GM18870 (cell line): ENCODE measurements at regions not wholly inside any gene's neighbourhood (a gene's known extent, or its start where the extent isn't known, plus 50 kb on each side); places are given as distances from the start of the nearest gene placed in this dataset.
"Not testable (repeated sequence)": the region's sequence is repeated elsewhere in the genome, so short reads cannot be mapped to it uniquely, and the experiment has no call there.

ENCODE experiments used
- ATAC-seq: cut with Tn5 transposase; IDR thresholded peaks from one replicate; pipeline ENCODE4 v1.9.1; 2021; ENCODE audit warnings: moderate library complexity; ENCODE audit not compliant: unreplicated experiment

GRCh38 chr9:87195306-87195705 is 248.0 kb upstream of the GAS1 start:
- ATAC-seq, result no peak

- no peak for ATAC-seq
Measured at GRCh38 chr9:87197349-87198130, 250.2 kb upstream of the GAS1 start.

- ATAC-seq, result no peak
Measured at GRCh38 chr9:87198716-87199115, 251.4 kb upstream of the GAS1 start.

- ATAC-seq, result no peak
Measured at GRCh38 chr9:87199278-87199677, 252.0 kb upstream of the GAS1 start.

- ATAC-seq, result no peak
Measured at GRCh38 chr9:87199782-87200181, 252.5 kb upstream of the GAS1 start.

GRCh38 chr9:87201351-87201751 is 254.0 kb upstream of the GAS1 start:
- no peak for ATAC-seq

- ATAC-seq, result no peak
Measured at GRCh38 chr9:87206064-87206661, 258.9 kb upstream of the GAS1 start.

GRCh38 chr9:87210658-87211057 is 263.4 kb upstream of the GAS1 start:
- ATAC-seq, result not testable (repeated sequence)

- ATAC-seq, result no peak
Measured at GRCh38 chr9:87211669-87212068, 264.4 kb upstream of the GAS1 start.

- ATAC-seq, result no peak
Measured at GRCh38 chr9:87212605-87213021, 265.3 kb upstream of the GAS1 start.

- ATAC-seq, result no peak
Measured at GRCh38 chr9:87213948-87214347, 266.6 kb upstream of the GAS1 start.

- ATAC-seq, result no peak
Measured at GRCh38 chr9:87214991-87215390, 267.7 kb upstream of the GAS1 start.

- ATAC-seq, result no peak
Measured at GRCh38 chr9:87216036-87216435, 268.7 kb upstream of the GAS1 start.

- ATAC-seq, result no peak
Measured at GRCh38 chr9:87216897-87217455, 269.7 kb upstream of the GAS1 start.

GRCh38 chr9:87223392-87224246 is 274.0 kb upstream of the DAPK1 start:
- no peak for ATAC-seq

- no peak for ATAC-seq
Measured at GRCh38 chr9:87226896-87227295, 270.8 kb upstream of the DAPK1 start.

GRCh38 chr9:87227456-87227855 is 270.2 kb upstream of the DAPK1 start:
- ATAC-seq, result no peak

- no peak for ATAC-seq
Measured at GRCh38 chr9:87229108-87229507, 268.6 kb upstream of the DAPK1 start.

- ATAC-seq, result no peak
Measured at GRCh38 chr9:87233431-87233830, 264.2 kb upstream of the DAPK1 start.

GRCh38 chr9:87233899-87234455 is 263.7 kb upstream of the DAPK1 start:
- ATAC-seq, result no peak

- ATAC-seq, result no peak
Measured at GRCh38 chr9:87234854-87235253, 262.8 kb upstream of the DAPK1 start.
